ENCODE measurements at regions not wholly inside any gene's neighbourhood (a gene's known extent, or its start where the extent isn't known, plus 50 kb on each side); places are given as distances from the start of the nearest gene placed in this dataset.

- Histone ChIP-seq H3K27me3 (ENCODE audit: insufficient read depth) (no peaks in the 10 kb centered on the region), H3K9ac (no peak overlapping the region), H3K27ac (ENCODE audit: low read depth in 2 of 2, low read length in 1 of 2) (no peak overlapping the region), H2AFZ (ENCODE audit: low read depth) (no peak overlapping the region), H3F3A (replicated peaks; ENCODE audit: insufficient read depth) (no peaks in the 10 kb centered on the region), H3K9me2 (no peaks in the 10 kb centered on the region; the same call in 1 of the 2 replicates), H3K79me2 (ENCODE audit: insufficient read depth) (no peaks in the 10 kb centered on the region), H3K4me2 (no peak overlapping the region), H3K36me3 (replicated peaks in 1 of 2; ENCODE audit: control insufficient read depth in 1 of 2, insufficient read depth in 2 of 2, low read length in 1 of 2) (no peaks in the 10 kb centered on the region), H3K4me1 (ENCODE audit: control insufficient read depth in 1 of 2, insufficient read depth in 2 of 2, low read depth in 1 of 2, low read length in 1 of 2) (no peaks in the 10 kb centered on the region; a peak in 1 of 4 replicates), H3K9me3 (no peaks in the 10 kb centered on the region), H3K4me3 (ENCODE audit: low read depth in 2 of 2, low read length in 1 of 2) (no peak overlapping the region), H4K20me1 (ENCODE audit: insufficient read depth) (no peaks in the 10 kb centered on the region)
- ChIA-PET CTCF (interaction anchor here (1.0 kb wide), 1 partner anchor 12 kb away, joined by 3 read pairs; no protein-coding TSS in a partner anchor), POLR2A (no interaction called here)
- TF ChIP-seq USF1 (IDR thresholded peaks at IDR 0.05; ENCODE audit: borderline replicate concordance, low read depth) (no peak), NFIC (IDR thresholded peaks at IDR 0.05; ENCODE audit: borderline replicate concordance) (no peak), EP300 (IDR thresholded peaks at IDR 0.05; ENCODE audit: borderline replicate concordance in 1 of 2, low read depth in 1 of 2, low read length in 1 of 2) (no peak), GABPA (IDR thresholded peaks at IDR 0.05; ENCODE audit: low read depth) (no peak), RCOR1 (IDR thresholded peaks at IDR 0.05; ENCODE audit: low read length) (no peak), YY1 (IDR thresholded peaks at IDR 0.05; ENCODE audit: low read depth) (no peak), MXI1 (IDR thresholded peaks at IDR 0.05; ENCODE audit: low read depth, low read length) (no peak), MAX (IDR thresholded peaks at IDR 0.05; ENCODE audit: low read depth) (no peak), RXRA (IDR thresholded peaks at IDR 0.05; ENCODE audit: borderline replicate concordance, low read depth) (no peak), SIN3A (IDR thresholded peaks at IDR 0.05; ENCODE audit: borderline replicate concordance, low read depth, low read length) (no peak), GATA2 (CRISPR knock-in tag; IDR thresholded peaks at IDR 0.05) (no peak)
- DNase-seq: no peak
- 72% methylated on average over 5 of the region's 5 CpGs for WGBS (ENCODE audit: low lambda C conversion rate)
Observed at GRCh38 chr2:217063238-217063755, 203.4 kb upstream of the TNP1 start.

GRCh38 chr2:217062768-217063167 lies 202.9 kb upstream of the TNP1 start:
- Histone ChIP-seq H3K9ac (no peak overlapping the region), H3K27me3 (ENCODE audit: insufficient read depth) (no peaks in the 10 kb centered on the region), H2AFZ (ENCODE audit: low read depth) (no peak overlapping the region), H3K4me2 (no peak overlapping the region), H3K9me3 (no peaks in the 10 kb centered on the region), H3K36me3 (replicated peaks in 1 of 2; ENCODE audit: control insufficient read depth in 1 of 2, insufficient read depth in 2 of 2, low read length in 1 of 2) (no peaks in the 10 kb centered on the region), H4K20me1 (ENCODE audit: insufficient read depth) (no peaks in the 10 kb centered on the region), H3K27ac (ENCODE audit: low read depth in 2 of 2, low read length in 1 of 2) (no peak overlapping the region), H3F3A (replicated peaks; ENCODE audit: insufficient read depth) (no peaks in the 10 kb centered on the region), H3K4me3 (ENCODE audit: low read depth in 2 of 2, low read length in 1 of 2) (no peak overlapping the region), H3K9me2 (no peaks in the 10 kb centered on the region; the same call in 1 of the 2 replicates), H3K79me2 (ENCODE audit: insufficient read depth) (no peaks in the 10 kb centered on the region), H3K4me1 (ENCODE audit: control insufficient read depth in 1 of 2, insufficient read depth in 2 of 2, low read depth in 1 of 2, low read length in 1 of 2) (no peaks in the 10 kb centered on the region; a peak in 1 of 4 replicates)
- TF ChIP-seq CTCF (IDR thresholded peaks at IDR 0.05): no peak
- no peak for TF ChIP-seq ELF1 (IDR thresholded peaks at IDR 0.05)
- CTCF ChIA-PET: interaction anchor here (0.6 to 1.0 kb wide), 2 partner anchors 12 to 621 kb away, joined by 3 read pairs; no protein-coding TSS in a partner anchor
- POLR2A ChIA-PET: no interaction called here
- no peak for DNase-seq
- 84% methylated on average over 6 of the region's 6 CpGs for WGBS (ENCODE audit: low lambda C conversion rate)
